ENCODE measurements at regions not wholly inside any gene's neighbourhood (a gene's known extent, or its start where the extent isn't known, plus 50 kb on each side); places are given as distances from the start of the nearest gene placed in this dataset.

DNA sequence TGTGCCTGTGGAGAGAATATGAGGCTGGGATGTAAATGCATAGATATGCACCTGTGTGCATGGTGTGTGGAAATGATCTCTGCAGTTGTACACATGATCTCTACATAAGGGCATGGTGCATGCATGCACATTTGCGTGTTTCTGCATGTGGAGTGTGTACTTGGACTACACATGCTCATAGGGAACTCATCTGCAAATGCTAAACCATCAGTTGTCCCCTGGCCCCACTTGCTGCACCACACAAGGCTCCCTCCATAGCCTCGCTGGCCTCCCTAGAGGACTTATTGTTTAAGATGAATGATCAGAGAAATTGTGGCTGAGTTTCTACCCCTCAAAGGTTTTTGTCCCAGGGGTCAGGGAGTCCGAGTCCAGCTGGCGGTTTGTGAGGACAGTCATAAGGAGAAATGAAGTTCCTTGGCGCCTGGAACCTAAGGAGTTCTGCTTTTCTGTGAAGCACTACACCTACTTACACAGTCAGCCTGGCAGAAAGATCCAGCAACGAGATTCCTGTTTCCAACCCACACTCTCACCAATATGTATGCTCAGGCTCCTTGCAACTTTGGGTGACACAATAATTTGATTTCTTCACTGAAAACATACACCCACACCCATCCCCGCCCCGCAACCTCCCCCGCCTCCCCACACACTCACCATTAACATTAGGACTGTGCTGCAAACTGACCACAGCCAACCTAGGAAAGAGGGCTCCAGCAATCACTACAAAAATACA is 79.9 kb upstream of the CPEB4 start:
- no peak for DNase-seq

DNA sequence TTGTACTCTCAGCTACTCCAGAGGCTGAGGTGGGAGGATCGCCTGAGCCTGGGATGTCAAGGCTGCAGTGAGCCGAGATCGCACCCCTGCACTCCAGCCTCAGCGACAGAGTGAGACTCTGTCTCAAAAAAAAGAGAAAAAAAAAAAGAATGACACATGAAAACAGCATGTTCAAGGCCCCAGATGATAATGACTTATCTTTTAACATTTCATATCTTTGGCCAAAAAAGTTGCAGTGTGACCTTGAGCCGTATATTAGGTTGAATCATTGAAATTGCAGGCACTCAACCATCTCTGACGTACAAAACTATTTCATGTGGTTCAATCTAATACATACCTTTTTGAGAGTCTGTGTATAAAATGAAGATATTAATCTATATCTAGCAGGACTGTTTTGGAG is 79.1 kb upstream of the CPEB4 start:
- DNase-seq, result no peak

DNA sequence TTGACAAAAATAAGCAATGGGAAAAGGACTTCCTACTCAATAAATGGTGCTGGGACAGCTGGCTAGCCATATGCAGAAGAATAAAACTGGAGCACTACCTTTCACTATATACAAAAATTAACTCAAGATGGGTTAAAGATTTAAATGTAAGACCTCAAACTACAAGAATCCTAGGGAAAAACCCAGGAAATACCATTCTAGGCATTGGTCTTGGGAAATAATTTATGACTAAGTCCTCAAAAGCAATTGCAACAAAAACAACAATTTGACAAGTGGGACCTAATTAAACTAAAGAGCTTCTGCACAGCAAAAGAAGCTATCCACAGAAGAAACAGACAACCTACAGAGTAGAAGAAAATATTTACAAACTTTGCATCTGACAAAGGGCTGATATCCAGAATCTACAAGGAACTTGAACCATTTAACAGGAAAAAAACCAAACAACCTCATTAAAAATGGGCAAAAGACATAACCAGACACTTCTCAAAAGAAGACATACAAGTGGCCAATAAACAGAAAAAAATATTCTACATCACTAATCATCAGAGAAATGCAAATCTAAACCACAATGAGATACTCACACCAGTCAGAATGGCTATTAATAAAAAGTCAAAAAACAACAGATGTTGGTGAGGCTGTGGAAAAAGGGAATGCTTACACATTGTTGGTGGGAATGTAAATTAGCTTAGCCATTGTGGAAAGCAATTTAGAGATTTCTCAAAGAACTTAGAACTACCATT is 75.2 kb upstream of the CPEB4 start:
- DNase-seq, result no peak

DNA sequence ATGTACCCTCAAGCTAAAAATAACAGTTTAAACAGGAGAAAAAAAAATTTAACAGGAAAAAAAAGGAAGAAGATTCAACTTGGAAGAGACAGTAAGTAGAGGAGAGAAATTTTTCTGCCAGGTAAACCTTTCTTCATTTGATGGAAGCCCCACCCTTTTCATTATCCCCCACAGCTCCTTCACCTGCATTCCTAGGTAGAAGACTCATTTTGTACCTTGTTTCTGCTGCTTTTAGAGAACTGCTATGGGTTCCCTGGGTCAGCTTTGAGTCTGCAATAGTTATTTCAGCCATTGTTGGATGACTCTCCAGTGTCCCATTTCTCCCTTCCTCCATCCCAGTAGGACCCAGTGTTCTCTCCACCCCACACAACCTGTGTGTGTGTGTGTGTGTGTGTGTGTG is 74.1 kb upstream of the CPEB4 start:
- no peak for DNase-seq

DNA sequence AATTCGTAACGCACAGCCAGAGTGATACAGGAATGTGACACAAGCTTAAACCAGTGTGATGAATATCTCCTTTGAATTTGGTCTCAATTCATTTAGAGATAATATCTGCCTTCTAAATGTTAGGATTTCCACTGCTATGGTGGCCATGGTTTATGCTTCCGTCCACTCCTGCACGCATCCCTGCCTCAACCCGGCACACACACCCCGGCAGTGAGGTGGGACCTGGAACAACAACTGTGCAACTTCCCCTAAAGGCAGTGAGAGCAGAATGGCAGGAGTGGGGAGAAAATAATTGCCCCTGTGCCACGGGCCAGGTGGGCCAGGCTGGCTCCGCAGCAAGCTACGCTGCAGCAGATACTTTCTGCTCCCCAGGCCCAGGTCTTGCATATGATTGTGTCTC is 72.6 kb upstream of the CPEB4 start:
- no peak for DNase-seq

DNA sequence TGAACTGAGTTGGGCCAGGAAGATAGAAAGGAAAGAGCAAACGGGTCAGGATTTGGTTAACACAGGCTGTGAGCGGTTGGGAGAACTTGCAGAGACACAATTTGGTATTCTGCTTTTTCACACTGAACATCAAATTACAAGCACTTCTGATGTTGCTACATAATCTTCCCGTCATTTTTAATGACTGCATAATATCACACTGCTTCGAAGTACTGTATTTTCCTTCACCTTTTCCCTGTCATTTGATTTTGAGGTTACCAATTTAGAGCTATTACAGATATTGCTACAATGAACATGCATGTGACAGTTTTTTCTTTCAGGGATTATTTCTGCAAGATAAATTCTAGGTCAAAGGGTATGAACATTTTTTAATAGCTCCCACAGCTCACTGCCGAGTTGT is 71.4 kb upstream of the CPEB4 start:
- no peak for DNase-seq

DNA sequence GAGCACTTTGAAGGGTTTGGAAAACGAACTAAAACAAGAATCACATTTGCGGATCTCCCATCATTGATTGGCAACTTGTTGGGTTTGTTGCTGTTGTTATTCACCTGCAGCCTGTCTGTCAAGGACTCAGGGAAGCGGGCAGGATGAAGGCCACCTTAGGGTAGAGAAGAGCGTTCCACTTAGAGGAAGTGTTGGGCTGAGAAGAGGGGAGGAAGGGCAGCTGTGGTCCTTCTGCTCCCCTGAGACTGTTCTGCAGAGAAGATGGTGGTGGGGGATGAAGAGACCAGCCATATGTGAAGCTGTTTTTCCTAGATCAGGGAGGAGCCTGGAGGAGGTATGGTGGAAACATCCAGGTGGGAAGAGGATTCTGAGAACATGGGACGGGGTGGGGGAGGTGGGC is 70.6 kb upstream of the CPEB4 start:
- DNase-seq, result no peak

DNA sequence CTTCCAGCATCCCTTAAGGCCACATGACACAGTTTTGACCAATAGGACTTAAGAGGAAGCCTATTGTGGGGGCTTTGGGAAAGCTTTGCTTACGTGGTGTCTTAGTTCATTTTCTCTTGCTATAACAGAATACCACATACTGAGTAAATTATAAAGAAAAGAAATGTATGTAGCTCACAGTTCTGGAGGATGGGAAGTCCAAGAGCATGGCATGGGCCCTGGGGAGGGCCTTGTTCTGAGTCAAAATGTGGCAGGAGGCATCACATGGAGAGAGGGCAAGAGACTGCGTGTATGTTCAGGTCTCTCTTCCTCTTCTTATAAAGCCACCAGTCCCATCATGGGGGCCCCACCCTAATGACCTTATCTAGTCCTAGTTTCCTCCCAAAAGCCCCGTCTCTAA is 68.6 kb upstream of the CPEB4 start:
- DNase-seq, result no peak

DNA sequence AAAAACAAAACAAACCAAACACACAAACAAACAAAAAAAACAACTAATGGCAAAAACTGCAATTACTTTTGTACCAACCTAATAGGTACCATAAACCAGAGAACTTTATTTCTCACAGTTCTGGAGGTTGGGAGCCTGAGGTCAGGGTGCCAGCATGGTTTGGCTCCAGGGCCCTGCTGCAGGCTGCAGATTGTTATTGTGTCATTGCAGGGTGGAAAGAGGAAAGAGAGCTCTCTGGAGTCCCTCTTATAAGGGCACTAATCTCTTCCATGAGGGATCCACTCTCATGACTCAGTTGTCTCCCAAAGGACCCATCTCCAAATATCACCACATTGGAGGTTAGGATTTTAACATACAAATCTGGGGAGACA is 64.9 kb upstream of the CPEB4 start:
- no peak for DNase-seq

DNA sequence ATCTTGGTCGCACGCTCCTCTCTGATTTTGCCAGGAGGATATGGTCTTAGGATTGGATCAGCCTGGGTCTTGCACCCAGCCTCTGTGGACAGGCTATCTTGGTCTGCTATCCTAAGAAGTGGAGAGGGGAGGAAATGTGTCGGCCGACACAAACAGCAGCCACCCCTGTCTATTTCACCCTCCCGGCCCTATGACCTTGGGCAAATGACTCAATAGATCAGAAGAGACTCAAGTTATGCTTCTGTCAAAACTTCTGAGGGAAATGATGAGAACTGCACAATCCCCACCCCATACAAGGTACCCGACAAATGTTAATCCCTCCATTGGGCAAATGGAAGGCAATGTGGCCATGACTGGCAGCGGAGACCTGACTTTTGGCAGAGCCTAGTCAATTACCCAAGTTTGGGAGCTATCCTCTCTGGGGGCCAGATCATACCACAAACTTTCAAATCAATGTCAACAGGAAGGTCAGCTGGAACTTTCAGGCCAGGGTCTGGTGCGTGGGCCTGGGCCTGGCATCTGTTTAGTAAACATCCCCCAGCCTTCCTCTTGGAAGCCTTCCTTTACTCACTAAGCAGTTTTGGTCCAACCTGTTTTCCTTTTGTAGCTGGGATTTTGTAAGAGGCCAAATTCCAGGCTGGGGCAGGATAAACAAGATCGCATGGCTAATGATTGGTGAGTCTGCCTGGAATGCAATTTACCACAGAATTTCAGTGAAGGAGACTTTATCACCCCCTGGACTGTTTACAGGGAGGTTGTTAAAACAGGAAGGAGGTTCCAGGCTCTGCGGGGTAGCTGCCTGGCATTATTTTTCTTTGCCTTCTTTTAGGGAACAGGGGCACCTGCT is 64.2 kb upstream of the CPEB4 start:
- DNase-seq, result no peak

DNA sequence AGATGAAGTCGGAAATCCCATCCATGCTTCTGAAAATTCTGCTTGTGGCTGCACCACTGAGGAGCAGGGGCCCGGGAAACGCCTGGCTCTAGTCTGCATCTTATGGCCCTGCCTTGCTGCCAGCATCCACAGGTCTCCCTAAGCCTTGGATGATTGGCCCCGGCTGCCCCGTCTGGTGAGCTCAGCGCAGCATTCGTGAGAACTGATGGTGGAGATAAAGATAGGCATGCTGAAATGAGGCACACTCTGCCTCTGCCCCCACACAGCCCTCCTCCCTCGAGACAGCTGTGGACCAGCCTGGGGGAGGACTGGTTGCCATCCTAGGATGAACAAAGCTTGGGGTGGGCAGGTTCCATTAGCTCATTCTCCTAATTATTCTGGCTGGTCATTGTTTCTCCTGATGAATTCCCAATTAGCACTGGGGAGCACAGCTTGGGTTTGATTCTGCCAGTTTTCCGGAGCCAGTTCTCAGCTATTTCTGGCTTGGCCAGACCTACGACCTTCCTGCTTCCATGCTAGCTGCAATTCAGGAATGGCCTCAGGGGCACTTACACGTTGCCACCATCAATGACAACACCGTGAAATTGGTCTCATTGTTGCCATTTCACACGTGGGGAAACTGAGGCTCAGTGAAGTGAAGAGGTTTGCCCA is 62.8 kb upstream of the CPEB4 start:
- no peak for DNase-seq

DNA sequence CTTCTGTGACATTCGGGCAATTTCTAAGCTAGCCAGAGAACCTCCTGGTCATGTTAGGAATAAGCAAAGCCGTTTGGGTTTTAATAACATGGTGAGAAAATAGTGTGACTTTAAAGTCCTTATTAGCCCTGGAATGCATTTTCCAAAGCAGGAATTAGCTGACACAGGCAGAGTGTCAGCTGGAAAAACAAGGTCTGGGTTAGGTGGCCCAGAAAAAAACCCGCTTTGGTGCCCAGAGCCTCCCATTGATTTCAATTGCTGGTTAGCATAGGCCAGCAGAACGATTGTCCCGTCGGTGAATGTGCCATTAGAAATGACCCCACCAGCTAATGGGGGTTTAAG is 62.1 kb upstream of the CPEB4 start:
- no peak for DNase-seq

DNA sequence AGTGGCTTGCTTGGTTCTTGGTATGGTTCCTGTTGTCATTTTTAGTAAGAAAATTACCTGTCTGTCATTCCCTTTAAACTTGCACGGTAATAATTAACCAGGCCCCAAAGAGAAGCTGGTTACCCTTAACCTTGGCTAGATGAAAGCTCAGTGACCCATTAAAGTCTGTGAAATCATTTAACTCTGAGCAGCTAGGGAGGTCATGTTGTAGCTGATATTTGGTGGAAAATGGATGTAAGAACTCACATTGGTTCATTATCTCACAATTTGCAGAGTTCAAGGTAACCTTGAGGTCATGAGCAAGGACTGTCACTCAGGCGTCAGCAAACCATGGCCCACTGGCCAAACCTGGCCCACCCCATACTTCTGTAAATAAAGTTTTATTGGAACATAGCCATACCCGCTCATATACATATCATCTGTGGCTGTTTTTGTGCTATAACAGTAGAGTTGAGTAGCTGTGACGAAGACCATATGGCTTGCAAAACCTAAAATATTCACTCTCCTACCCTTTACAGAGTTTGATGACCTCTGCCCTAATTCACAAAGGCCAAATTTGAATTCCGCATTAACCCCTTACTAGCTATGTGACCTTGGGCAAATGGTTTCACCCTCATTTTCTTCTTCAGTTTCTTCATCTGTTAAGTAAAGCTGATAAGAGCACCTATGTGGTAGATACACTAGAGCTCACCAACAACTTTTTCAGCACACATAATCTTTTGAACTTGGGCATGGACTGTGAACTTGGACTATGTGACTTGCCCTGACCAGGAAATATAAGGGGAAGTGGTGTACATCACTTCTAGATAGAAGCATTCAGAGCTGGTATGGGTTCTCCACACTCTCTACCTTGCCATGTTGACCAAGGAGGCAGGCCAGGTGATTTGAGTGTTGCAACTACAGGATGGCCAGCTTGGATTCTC is 61.5 kb upstream of the CPEB4 start:
- no peak for DNase-seq

DNA sequence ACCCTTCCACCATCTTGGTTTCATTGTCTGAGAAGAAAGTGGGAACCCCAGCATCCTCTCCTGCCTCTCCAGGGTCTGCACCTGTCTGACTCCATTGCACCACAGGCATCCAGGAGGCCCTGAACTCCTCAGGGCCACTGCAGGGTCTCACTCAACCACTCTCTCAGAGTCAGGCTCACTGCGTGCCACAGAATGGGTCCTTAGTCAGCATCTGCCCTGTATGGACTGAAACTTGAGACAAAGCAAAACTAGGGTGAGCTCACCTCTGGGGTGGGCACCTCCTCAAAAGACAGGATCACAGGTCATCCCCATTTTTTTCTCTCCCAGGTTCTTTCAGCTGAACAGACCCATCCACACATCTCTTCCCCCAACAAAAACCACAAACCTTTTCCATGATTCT is 59.2 kb upstream of the CPEB4 start:
- no peak for DNase-seq

DNA sequence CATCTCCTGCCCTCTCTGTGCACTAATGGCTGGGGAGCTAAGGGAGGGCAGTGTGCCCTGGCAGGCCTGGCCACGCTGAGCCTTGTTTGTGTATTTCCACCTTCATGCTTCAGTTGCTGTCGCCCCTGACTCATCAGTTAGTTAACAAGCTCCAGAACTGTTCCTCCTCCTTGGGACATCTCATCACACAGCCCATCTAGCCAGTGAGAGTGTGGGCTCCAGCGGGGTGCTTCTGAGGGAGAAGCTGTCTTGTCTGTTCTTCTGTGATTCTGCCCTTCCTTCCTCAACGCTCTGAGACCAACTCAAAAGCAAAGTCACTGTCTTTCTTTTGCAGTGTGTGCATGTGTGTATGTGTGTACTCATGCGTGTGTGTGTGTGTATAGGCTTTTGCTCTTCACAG is 58.3 kb upstream of the CPEB4 start:
- no peak for DNase-seq

DNA sequence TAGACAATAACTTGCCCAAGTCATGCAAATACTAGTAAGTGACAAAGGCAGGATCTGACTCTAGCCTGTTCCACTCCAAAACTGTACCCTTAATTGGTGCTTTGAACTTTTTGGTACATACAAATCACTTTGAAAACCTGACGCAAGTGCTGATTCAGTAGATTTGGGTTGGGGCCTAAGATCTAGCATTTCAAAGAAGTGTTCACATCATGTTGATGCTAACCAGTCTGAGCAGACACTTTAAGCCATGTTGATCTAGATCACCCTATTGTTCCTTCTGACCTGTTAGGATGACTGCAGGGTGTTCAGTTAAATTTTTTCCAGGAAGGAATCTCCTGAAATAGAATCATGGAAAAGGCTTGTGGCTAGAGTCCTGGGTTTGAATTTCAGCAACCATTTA is 57.7 kb upstream of the CPEB4 start:
- DNase-seq, result no peak

DNA sequence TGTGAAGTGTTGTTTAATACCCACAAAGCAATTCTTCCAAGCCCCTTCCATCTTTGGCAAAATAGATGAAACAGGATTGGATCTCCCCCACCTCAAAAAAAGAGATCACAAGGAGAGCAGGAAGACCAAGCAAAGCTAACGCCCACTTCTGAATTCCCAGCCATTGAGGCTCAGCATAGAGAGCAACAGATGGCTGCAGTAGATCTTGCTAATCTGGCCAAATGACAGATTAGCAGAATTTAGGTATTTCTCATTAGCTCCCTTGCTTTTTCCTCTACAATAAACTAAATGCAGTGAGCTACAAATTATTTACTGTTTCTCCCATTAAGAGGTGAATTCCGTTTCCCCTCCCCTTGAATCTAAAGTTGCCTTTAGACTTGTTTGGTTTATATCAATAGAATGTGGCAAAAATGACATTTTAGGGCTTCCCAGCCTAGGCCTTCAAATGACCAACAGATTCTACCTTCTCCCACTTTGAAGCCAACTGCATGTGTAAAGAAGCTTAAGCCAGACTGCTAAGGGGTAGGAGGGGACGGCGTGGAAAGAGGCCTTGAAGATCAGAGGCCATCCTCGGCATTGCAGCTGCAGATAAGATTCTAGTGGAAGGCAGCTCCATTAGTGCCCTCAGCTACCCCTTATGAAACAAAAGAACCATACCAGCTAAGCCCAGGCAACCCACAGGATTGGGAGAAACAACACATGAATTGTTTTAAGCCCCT is 56.8 kb upstream of the CPEB4 start:
- DNase-seq, result no peak

DNA sequence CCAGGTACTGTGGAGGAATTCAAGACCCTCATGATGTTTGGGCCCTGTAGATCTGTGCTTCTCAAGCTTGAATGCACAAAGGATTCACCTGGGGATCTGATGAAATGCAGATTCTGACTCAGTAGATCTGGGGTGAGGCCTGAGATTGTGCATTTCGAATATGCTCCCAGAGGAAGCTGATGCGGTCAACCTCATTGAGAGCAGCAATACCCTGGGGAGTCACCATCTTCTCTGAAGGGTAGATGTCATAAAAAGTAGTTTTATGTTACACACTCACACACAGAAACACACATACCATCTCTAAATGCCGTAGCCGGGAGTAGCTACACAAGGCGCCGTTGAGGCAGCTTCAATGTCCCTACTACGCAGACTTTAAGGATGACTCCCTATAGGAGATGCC is 55.8 kb upstream of the CPEB4 start:
- DNase-seq, result no peak

DNA sequence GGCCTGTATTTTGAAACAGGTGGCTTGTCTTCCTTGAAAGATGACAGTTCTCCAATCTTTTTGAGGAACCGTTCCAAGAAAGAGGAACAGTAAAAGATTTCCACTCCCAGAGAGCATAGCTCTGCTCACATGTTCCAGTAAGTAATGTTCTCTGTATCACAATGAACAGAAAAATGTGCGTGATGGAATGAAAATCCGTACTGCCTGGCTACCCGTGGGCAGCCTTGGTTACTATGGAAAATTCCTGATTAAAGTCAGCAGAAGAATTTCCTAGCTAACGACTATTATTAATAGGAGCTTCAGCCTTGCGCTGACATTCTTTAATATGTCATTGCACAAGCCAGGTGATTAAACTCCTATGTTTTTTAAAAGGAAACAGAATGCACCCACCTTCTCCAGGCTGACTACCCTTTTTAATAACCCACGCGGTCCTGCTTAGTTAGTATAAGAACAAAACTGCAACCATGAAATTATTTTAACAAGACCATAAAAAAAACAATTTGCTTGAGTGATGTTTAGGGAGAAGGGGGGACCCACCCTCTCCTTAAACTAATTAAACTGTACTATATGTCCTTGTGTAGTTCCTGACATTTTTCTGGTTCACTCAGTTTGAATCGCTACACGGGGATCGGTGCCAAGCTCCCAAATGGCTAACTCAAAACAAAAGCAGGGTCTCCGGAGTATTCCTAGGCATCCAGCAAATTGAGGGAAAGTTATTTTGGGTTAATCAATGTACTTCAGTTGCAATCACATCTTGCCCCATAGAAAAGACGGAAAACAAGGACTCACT is 54.8 kb upstream of the CPEB4 start:
- no peak for DNase-seq

DNA sequence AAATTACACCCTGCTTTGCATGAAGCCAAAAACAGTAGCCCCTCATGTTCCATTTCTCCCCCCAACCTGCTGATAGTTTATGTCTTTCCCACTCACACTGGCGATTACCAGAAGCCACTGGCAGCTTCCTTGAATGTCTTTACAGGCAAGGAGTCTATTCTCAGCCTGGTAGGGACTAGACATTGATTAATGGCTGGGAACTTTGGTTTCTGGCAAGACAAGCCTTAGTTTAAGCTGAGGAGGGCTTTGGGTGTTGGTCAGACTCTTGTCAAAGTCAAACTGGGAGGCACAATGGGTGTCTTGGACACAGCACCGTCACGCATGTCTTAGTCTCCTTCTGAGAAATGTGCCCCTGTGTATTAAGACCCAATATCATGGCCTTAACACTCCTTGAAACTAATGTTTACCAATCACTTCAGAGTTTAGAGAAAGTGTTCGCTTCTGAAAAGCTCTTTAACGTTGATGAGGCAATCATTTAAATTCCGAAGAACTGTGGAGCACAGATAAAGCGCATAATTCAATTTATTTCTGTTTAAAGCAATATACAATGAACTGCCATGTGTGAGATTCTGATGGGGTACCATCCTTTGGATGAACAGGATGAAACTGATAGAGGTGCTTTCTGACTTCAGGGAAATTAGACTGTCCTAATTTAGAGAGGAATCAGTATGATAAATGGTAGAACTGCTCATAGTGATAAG is 53.9 kb upstream of the CPEB4 start:
- no peak for DNase-seq

All from NCI-H1930 (cell line).